Activated naive CD8-positive, alpha-beta T cell treated with anti-CD3 and anti-CD28 coated beads for 36 hours (primary cell): ENCODE measurements at regions not wholly inside any gene's neighbourhood (a gene's known extent, or its start where the extent isn't known, plus 50 kb on each side); places are given as distances from the start of the nearest gene placed in this dataset.
"Not testable (repeated sequence)": the region's sequence is repeated elsewhere in the genome, so short reads cannot be mapped to it uniquely, and the experiment has no call there.

Source experiments
- DNase-seq: peaks from one replicate; pipeline ENCODE4 v3.0.0; 2021
- H3K27ac Mint-ChIP-seq: one replicate; pipeline ENCODE4 v1.8.0; 2022; ENCODE audit warnings: mild to moderate bottlenecking, moderate library complexity, mixed read lengths
- H3K27me3 Mint-ChIP-seq: one replicate; pipeline ENCODE4 v1.8.0; 2022; ENCODE audit warnings: mild to moderate bottlenecking, mixed read lengths
- H3K36me3 Mint-ChIP-seq: one replicate; pipeline ENCODE4 v1.8.0; 2021; ENCODE audit warnings: mild to moderate bottlenecking, mixed read lengths
- H3K4me1 Mint-ChIP-seq: one replicate; pipeline ENCODE4 v1.8.0; 2021; ENCODE audit warnings: mixed read lengths
- H3K4me3 Mint-ChIP-seq: one replicate; pipeline ENCODE4 v1.8.0; 2022; ENCODE audit warnings: mild to moderate bottlenecking, moderate library complexity, mixed read lengths
- H3K9me3 Mint-ChIP-seq: one replicate; pipeline ENCODE4 v1.8.0; 2022; ENCODE audit warnings: mixed read lengths

GRCh38 chrX:130531066-130531465 lies 129.3 kb downstream of the RBMX2 start:
- Mint-ChIP-seq H3K27ac (no peak overlapping the region), H3K27me3 (no peaks in the 10 kb centered on the region), H3K9me3 (no peaks in the 10 kb centered on the region), H3K4me1 (no peaks in the 10 kb centered on the region), H3K4me3 (no peak overlapping the region), H3K36me3 (no peaks in the 10 kb centered on the region)
- no peak for DNase-seq

GRCh38 chrX:130539721-130540321 lies 138.0 kb downstream of the RBMX2 start:
- Mint-ChIP-seq H3K36me3 (no peaks in the 10 kb centered on the region), H3K27me3 (no peaks in the 10 kb centered on the region), H3K4me3 (no peak overlapping the region), H3K4me1 (no peaks in the 10 kb centered on the region), H3K27ac (no peak overlapping the region), H3K9me3 (no peaks in the 10 kb centered on the region)
- peak; percentile 15 for DNase-seq

GRCh38 chrX:130543603-130544325 lies 142.0 kb downstream of the RBMX2 start:
- Mint-ChIP-seq H3K27ac (no peak overlapping the region), H3K4me1 (no peaks in the 10 kb centered on the region), H3K9me3 (no peaks in the 10 kb centered on the region), H3K36me3 (no peaks in the 10 kb centered on the region), H3K27me3 (no peaks in the 10 kb centered on the region), H3K4me3 (no peak overlapping the region)
- DNase-seq, result no peak

- no peak for DNase-seq
- Mint-ChIP-seq H3K4me3 (no peak overlapping the region), H3K9me3 (no peaks in the 10 kb centered on the region), H3K27ac (no peak overlapping the region), H3K36me3 (no peaks in the 10 kb centered on the region), H3K4me1 (no peaks in the 10 kb centered on the region), H3K27me3 (peaks cover 1% of the 10 kb centered on the region)
Observed at GRCh38 chrX:130545796-130546195, 144.0 kb downstream of the RBMX2 start.

GRCh38 chrX:130549382-130549781 lies 147.6 kb downstream of the RBMX2 start:
- H3K4me1 Mint-ChIP-seq, H3K27ac Mint-ChIP-seq, H3K4me3 Mint-ChIP-seq, H3K9me3 Mint-ChIP-seq, DNase-seq, H3K36me3 Mint-ChIP-seq: not testable (repeated sequence)
- H3K27me3 Mint-ChIP-seq, result peaks cover 13% of the 10 kb centered on the region

- no peak overlapping the region for H3K27ac Mint-ChIP-seq
- H3K27me3 Mint-ChIP-seq, result peaks cover 13% of the 10 kb centered on the region
- no peaks in the 10 kb centered on the region for H3K36me3 Mint-ChIP-seq
- no peaks in the 10 kb centered on the region for H3K4me1 Mint-ChIP-seq
- DNase-seq, result no peak
- H3K9me3 Mint-ChIP-seq, result no peaks in the 10 kb centered on the region
- no peak overlapping the region for H3K4me3 Mint-ChIP-seq
Observed at GRCh38 chrX:130550351-130550750, 148.6 kb downstream of the RBMX2 start.

- no peak for DNase-seq
- no peak overlapping the region for H3K4me3 Mint-ChIP-seq
- no peaks in the 10 kb centered on the region for H3K36me3 Mint-ChIP-seq
- H3K27me3 Mint-ChIP-seq, result peaks cover 13% of the 10 kb centered on the region
- no peak overlapping the region for H3K27ac Mint-ChIP-seq
- H3K4me1 Mint-ChIP-seq, result no peaks in the 10 kb centered on the region
- no peaks in the 10 kb centered on the region for H3K9me3 Mint-ChIP-seq
Observed at GRCh38 chrX:130552444-130553073, 150.8 kb downstream of the RBMX2 start.

GRCh38 chrX:130555341-130555740 lies 153.6 kb downstream of the RBMX2 start:
- Mint-ChIP-seq H3K4me1 (no peaks in the 10 kb centered on the region), H3K27ac (no peak overlapping the region), H3K27me3 (peaks cover 13% of the 10 kb centered on the region), H3K4me3 (no peak overlapping the region), H3K36me3 (no peaks in the 10 kb centered on the region), H3K9me3 (no peaks in the 10 kb centered on the region)
- no peak for DNase-seq

GRCh38 chrX:130555757-130556156 lies 154.0 kb downstream of the RBMX2 start:
- Mint-ChIP-seq H3K27ac (no peak overlapping the region), H3K36me3 (no peaks in the 10 kb centered on the region), H3K27me3 (peaks cover 12% of the 10 kb centered on the region), H3K4me3 (no peak overlapping the region), H3K9me3 (no peaks in the 10 kb centered on the region), H3K4me1 (no peaks in the 10 kb centered on the region)
- no peak for DNase-seq

GRCh38 chrX:130556951-130557350 lies 155.2 kb downstream of the RBMX2 start:
- no peaks in the 10 kb centered on the region for H3K36me3 Mint-ChIP-seq
- H3K4me3 Mint-ChIP-seq, result no peak overlapping the region
- H3K27me3 Mint-ChIP-seq, result peaks cover 3% of the 10 kb centered on the region
- no peaks in the 10 kb centered on the region for H3K4me1 Mint-ChIP-seq
- H3K27ac Mint-ChIP-seq, result no peak overlapping the region
- no peak for DNase-seq
- H3K9me3 Mint-ChIP-seq, result no peaks in the 10 kb centered on the region

GRCh38 chrX:130560544-130560943 lies 158.8 kb downstream of the RBMX2 start:
- H3K9me3 Mint-ChIP-seq, result no peaks in the 10 kb centered on the region

GRCh38 chrX:130561930-130562329 lies 160.1 kb downstream of the RBMX2 start:
- Mint-ChIP-seq H3K27ac (no peak overlapping the region), H3K4me1 (no peaks in the 10 kb centered on the region), H3K36me3 (no peaks in the 10 kb centered on the region), H3K9me3 (no peaks in the 10 kb centered on the region), H3K4me3 (no peak overlapping the region), H3K27me3 (peaks cover 4% of the 10 kb centered on the region)
- no peak for DNase-seq

More at GRCh38 chrX:130560544-130560943, 158.8 kb downstream of the RBMX2 start:
- H3K27me3 Mint-ChIP-seq, result peaks cover 4% of the 10 kb centered on the region
- no peak overlapping the region for H3K27ac Mint-ChIP-seq
- DNase-seq, result no peak
- H3K4me1 Mint-ChIP-seq, result no peaks in the 10 kb centered on the region
- H3K36me3 Mint-ChIP-seq, result no peaks in the 10 kb centered on the region
- no peak overlapping the region for H3K4me3 Mint-ChIP-seq

GRCh38 chrX:130563476-130563875 lies 161.7 kb downstream of the RBMX2 start:
- Mint-ChIP-seq H3K4me1 (no peaks in the 10 kb centered on the region), H3K9me3 (no peaks in the 10 kb centered on the region), H3K4me3 (no peak overlapping the region), H3K27ac (no peak overlapping the region), H3K27me3 (peaks cover 4% of the 10 kb centered on the region), H3K36me3 (no peaks in the 10 kb centered on the region)
- DNase-seq, result no peak

GRCh38 chrX:130566028-130566683 lies 164.4 kb downstream of the RBMX2 start:
- Mint-ChIP-seq H3K9me3 (no peaks in the 10 kb centered on the region), H3K4me1 (no peaks in the 10 kb centered on the region), H3K36me3 (no peaks in the 10 kb centered on the region), H3K4me3 (no peak overlapping the region), H3K27ac (no peak overlapping the region), H3K27me3 (peaks cover 4% of the 10 kb centered on the region)
- DNase-seq, result no peak

GRCh38 chrX:130573030-130573429 lies 171.2 kb downstream of the RBMX2 start:
- H3K36me3 Mint-ChIP-seq, H3K4me3 Mint-ChIP-seq, DNase-seq, H3K9me3 Mint-ChIP-seq, H3K4me1 Mint-ChIP-seq, H3K27ac Mint-ChIP-seq, H3K27me3 Mint-ChIP-seq: not testable (repeated sequence)
